HG02884 (cell line): ENCODE measurements at regions not wholly inside any gene's neighbourhood (a gene's known extent, or its start where the extent isn't known, plus 50 kb on each side); places are given as distances from the start of the nearest gene placed in this dataset.

Source experiments
- ATAC-seq: cut with Tn5 transposase; IDR thresholded peaks from one replicate; pipeline ENCODE4 v1.9.1; 2021; ENCODE audit warnings: mild to moderate bottlenecking, moderate library complexity; ENCODE audit not compliant: unreplicated experiment

DNA sequence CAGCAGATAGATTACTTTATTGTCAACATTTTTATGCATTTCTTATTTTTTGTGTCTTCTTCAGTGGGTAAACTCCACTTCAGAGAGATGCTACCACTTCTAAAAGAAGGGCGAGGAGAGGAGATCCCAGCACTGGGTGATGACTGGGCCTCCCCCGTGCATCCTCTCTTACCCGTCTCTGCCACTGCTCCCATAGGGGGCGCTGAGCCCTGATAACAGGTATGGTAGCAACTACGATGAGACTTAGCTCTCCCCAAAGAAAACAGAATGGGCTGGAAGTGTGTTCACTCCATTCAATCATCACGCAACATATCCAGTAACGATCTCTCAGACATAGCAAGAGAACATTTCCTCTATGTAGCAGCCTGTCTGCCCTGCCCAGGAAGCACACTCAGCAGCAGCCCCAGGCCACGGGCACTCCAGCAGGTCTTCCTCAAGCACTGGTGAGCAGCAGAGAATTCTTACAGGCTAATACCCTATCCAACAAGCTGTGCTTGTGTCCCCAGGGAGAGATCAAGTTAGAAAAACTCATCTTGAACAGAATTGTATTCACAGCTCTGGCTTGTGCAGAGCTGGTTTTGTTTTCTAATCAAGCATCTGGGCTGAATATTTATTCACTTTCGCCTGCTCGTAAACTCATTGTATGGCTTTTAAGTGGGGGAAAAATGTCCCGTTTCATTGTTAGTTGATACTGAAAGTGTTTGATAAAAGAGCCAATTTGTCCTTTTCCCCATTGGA, 533.1 kb upstream of the CDH4 start:
- ATAC-seq: no peak

DNA sequence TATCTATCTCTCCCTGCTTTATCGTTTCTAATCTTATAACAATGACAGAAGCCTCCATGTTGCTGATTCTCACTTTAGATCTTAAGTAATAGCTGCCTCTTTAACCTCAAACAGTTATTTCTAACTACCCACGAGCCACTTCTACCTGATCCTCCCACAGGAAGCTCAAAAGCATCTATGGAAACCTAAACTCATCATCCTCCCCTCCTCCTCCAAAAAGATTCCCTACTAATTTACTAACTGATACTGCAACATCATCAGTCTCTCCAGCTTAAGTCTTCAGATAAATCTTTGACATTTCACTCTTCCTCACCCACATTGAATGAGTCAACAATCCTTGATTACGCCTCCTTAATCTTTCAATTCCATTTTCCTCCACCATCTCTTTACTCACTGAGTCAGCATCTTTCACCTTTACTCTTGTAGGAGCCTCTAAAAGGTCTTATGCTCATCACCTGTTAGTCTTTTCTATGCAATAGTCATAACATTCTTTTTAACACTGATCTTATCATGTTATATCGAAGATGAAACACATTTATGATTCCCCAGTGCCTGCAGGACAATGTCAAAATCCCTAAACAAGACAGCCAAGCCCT, 526.7 kb upstream of the CDH4 start:
- no peak for ATAC-seq

DNA sequence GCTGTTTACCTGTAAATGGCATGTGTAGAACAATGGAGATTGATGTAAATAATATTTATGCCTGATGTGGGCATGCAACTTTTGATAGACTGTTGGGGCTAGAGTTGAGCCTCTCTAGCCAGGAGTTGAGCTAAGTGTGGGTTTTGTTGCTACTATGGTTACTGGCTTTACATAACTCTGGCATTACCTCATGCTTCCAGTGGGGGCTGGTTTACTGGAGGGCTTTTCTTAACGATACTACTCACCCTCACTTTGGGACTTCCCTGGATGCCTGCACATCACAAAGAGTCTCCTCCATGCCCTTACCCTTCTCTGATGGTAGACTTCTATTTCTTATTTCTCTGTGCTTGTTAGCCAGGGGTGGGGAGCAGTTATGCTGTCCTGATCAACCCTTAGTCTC, 524.6 kb upstream of the CDH4 start:
- ATAC-seq: no peak

DNA sequence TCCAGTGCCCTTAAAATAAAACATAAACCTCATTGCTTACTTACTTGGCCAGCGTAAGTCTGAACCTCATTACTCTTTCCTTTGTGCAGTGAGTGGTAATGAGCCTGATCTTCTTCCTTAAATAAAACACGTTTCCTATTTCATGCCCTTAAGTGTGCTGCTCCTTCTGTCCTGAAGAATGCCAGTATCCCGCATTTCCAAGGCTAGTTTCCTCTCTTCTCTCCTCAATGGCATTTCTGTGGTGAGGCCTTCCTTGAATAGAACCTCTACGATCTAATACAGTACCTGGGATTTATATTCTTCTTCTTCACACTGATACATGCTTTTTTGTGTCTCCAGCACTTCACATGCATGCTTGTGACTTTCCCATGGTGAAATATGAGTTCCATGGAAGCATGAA, 523.4 kb upstream of the CDH4 start:
- no peak for ATAC-seq

DNA sequence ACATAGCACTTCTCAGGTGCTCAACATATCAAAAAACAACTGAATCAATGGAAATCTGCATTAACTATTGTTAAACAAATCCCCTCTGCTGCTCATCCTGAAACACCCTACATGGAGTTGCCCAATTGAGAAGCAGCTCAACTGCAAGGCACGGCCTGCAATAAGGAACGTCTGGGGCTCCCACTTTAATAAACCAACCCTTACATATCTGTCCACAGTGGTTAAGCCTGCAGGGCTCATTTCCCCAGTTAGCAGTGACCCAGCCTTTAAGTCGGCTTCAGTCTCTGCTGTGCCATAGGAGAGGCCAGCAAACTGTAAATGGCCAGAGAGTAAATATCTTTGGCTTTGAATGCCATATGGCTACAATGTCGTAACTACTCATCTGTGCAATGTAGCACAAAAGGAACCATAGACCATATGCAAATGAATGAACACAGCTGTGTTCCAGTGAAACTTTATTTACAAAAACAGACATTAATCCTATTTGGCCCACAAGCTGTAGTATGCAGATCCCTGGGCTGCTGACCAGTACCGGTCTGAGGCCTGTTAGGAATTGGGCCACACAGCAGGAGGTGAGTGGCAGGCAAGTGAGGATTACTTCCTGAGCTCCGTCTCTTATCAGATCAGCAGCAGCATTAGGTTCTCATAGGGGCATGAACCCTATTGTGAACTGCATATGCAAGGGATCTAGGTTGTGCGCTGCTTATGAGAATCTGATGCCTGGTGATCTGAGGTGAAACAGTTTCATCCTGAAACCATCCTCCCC, 522.7 kb upstream of the CDH4 start:
- no peak for ATAC-seq

DNA sequence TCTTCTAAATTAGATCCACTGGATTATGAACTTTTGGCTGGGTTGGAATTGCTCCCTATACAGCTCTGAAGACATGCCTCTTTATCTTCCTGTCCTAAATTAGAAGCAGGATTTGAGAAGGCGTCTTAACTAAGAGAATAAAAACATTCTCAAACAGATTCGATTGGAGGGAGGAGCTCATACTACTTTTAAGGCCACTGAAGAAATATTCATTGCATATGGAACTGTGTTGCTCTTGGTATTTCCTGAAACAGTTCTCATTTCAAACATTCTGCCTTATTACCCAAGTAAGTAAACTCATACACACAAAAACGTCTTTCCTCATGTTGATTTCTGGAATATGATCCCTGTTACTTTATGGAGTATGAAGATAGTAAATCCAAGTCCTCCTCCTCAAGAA, 519.7 kb upstream of the CDH4 start:
- ATAC-seq: no peak

DNA sequence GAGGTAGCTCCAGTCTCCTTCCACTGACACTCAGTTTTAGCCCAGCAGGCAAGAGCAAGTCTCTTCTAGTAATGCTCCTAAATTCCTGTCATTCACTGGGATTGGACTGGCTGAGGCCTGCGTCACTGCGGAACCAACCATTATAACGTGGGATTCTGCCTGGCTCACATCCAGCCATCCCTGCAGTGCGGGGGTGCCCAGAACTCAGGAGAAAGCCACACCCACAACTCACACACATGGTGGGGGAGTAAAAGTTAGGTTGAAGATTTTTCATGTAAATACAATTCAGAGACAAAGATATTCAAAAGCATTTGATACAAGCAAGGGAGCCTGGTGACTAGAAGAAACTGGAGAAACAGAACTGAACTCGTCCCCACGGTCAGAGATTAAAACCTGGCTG, 504.0 kb upstream of the CDH4 start:
- ATAC-seq: no peak

DNA sequence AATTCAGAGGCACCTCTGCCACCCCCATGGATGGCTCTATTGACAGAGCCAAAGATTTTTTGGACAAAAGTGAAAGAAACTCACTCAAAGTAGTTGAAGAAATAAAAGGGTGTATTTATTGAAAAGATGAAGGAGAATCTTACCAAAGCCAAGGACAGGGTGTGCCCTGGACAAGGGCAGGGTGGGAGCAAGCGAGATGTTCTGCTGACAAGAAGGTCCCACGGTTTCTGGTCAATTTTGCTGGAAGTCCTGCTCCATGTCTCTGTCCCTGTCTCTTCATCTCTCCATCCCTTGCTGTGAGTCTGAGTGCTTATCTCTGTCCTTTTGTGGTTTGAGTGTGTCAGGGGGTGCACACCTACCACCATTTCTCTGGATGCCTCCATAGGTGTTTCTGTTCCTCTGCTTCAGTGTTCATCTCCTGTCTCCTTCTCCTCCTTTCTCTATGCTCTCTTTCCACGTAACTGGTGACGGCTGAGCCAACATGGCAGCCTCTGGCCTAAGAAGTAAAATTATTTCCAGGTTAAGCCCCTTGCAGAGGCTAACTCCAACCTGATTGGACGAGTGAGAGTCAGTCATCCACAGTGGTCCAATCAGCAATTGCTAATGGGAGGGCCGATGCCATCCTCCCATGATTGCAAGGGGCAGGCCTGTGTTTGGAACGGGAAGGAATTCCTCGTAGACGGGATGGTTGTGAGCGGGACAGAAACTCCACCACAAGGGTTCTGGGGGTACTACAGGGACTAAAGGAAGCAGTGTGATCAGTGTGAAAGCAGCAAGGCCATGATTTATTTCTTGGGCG, 502.1 kb upstream of the CDH4 start:
- no peak for ATAC-seq

DNA sequence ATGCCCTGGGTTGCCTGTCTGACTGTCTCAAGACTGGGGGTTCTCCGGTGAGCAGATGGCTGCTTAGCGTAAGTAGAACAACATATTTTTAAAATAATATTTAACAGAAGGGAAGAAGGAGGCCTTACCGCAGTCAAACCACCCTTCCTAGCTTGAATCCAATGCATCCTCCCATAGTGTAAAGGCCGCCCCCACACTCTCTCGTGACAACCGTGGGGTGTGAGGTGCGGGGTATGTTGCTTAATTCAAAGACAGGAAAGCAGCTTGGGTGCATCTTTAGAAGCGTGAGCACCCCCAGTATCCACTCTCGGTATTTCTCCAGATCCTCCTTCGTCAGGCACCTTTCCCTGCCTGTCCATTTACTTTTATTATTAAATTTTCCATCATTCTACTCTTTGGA, 501.2 kb upstream of the CDH4 start:
- no peak for ATAC-seq

DNA sequence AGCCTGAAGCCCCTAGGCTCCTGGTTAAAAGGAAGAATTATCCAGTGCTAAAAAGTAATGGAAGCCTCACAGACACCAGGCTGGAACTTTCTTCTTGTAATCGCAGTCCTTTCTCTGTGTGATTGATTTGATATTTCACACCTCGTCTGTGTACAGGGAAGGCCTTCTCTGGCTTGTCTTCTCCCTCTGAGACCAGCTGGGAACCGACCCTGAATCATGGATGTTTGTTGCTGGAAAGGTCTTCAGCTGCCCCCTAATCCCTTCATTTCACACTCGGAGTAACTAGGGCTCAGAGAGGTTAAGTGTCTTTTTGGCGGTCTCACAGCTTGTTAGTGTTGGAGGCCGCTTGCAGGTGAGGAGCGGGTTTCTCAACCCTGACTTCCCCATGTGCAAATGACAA, 500.2 kb upstream of the CDH4 start:
- ATAC-seq: no peak

DNA sequence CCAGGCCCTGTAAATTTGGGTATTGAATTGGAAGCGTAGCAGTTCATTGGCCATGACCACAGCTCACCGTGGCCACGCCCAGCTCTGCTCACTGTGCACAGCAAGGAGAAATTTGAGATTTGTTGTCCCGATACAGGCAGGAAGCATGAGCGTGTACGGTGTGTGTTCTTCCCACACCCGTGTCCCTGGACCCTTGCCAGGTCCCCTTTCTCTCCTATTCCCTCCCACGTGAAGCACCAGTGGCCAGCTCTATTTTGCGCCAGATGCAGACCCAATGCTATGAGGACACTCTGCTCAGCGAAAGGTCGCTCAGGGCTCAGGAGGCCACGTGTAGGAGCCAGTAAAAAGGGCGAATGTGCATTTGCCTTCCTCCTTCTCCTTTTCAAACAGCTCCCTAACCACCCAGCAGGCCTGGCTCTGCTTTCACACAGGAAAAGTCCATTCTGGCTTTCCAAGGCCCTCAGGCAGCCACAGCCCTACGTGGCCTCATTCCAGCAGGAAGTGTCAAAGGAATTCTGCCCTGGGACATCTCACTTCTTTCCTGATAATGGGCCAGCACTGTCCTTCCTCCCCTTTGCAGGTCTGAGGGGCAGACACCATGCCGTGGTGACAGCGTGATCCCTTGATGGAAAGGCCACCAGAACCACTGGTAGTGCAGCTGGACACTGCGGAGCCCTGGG, 499.2 kb upstream of the CDH4 start:
- no peak for ATAC-seq

DNA sequence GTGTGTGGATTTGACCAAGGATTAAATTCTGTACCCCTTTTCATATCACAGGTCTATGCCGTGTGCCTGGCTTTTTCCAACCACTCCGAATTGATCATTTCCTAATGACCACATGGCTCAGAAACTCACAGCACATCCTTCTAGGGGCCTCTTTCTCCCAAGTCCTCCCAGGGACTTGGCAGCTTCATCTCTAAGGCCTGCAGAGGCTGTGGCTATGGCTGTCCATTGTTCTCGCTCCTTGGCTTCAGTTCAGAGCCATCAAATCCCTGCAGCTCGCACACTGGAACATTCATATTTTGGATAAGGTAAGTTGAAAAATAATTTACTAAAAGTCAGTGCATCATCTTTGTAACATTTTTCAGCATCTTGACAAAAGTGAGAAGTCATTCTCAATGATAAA, 497.2 kb upstream of the CDH4 start:
- no peak for ATAC-seq

DNA sequence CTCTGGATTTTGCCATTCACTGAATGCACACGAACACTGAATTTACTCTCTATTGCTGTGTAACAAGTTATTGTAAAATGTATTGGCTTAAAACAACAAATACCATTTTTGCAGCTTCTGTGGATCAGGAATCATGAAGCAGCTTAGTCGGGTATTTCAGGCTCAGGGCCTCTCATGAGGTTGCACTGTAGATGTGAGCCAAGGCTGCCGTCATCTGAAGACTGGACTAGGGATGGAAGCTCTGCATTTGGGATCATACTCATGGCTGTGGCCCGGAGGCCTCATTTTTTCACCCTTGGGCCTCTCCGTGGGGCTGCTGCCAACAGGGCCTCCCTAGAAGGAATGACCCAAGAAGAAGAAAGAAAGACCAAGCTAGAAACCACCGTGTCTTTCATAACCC, 492.4 kb upstream of the CDH4 start:
- ATAC-seq: no peak

DNA sequence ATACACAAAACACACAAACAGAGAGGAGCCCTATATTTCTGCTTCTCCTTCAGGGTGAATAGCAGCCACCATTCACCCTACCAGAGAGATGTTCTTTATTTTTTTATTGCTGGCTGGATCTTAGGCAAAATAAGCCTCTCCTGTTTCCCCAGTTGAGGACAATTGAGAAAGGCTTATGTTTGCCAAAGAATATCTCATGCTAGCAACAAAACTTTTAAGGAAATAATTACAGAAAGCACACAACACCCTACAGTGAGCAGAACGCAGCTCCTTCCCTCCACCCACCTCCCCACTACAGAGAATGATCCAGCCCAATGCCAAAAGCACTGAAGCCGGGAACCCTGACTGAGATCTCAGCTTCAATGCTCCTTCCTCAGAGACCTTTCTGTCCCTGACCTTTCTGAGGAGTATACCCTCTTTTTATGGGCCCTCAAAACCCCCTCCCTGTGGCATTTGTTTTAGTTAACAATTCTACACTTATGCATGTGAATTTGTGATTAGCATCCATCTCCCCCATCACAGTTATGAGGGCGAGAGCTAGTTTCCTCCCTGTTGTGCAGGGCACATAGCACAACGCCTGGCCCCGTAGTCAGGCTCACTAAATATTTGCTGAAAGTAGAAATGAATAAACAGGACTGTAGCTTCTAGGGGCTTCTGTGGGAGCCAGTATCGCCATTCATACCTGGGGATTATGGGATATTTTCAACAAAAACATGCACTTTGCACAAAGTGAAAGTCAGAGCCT, 491.6 kb upstream of the CDH4 start:
- ATAC-seq: no peak

DNA sequence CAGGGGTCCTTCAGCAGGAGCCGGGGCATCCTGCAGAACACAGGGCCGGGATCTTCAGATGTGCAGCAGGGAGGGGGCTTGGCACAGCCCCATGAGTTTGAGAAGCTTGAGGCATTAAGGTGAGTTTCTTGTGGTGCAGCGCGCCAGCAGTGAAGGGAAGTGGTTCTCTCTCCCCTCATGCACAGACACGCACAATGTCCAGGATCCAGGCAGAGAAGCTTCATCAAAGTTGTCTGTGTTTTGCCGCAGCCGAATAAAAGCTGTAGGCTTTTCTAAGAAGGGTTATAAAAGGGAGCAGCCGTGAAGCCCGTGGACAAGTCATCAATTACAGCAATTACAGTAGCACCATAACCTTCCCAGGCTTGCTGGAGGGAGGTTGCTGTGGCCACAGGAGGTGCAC, 491.0 kb upstream of the CDH4 start:
- no peak for ATAC-seq

DNA sequence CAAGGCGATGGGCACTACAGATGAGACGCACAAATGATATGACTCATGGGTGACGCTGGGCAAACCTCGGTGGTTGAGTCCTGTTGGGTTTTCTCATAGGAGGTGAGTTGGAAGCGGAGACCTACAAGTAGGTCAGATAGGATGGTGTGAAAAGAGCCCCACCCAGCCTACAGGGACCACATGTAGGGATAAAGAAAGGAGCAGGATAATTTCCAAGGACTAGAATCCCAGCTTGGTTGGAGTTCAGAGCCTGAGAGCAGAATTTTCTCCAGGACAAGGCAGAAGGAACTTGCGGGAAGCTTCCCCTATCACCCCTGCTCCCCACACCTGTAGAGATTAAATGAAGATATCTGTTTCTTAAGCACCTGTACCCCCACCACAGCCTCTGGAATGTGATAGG, 489.7 kb upstream of the CDH4 start:
- ATAC-seq: no peak

DNA sequence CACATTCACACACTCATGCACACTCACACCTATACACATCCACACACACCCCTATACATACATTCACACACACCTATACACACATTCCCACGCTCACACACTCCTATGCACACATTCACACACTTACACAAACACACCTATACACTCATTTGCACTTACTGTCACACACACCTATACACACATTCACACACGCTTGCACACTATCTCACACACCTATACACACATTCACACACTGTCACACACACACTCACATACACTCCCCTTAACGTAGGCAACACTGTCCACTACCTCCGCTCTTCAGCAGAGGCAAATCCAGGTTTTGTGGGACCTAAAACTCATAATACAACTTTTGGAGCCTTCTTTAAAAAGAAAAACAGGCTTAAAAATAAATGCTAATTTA, 487.7 kb upstream of the CDH4 start:
- ATAC-seq: no peak

DNA sequence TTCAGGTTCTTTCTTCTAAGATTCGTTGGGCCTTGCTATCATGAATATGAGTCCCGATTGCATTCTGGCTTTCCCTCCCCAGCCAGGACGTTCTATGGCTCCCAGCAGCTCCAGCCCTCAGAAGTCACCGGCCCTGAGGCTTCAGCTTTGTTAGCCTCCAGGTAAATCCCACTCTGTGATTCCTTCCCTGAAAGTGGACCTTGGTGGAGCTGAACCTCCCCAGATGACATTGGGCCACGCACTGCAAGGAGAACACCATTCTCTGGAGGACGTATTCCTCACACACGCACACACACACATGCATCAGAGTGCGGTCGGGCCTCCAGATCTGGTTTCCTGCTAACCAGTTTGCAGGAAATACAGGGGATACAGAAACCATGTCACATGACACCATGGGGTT, 487.3 kb upstream of the CDH4 start:
- ATAC-seq: no peak

DNA sequence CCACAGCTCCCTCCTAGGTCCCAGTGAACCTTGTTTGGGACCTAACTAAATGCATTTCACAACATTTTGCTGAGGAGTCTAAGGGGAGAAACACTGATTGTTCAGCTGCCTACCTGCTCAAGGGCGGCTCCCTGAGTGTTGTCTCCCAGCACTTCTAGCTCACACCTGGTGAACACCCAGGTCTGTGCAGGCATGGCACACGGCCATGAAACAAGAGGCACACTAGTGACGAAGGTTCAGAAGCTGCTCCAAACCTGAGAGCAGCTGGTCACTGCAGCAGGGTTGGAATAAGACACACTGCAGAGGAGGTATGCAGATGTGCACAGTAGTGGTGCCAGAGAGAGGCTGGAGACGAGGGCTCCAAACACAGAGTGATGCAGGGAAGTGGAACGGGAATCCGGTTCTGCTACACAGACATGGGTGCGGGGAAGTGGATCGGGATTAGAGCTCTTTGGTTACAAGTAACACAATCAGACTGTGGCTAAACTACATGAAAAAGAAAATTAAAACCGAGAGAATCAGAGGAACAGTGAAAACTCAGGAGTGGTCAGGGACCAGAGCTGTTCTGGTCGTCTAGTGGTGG, 486.1 kb upstream of the CDH4 start:
- no peak for ATAC-seq

DNA sequence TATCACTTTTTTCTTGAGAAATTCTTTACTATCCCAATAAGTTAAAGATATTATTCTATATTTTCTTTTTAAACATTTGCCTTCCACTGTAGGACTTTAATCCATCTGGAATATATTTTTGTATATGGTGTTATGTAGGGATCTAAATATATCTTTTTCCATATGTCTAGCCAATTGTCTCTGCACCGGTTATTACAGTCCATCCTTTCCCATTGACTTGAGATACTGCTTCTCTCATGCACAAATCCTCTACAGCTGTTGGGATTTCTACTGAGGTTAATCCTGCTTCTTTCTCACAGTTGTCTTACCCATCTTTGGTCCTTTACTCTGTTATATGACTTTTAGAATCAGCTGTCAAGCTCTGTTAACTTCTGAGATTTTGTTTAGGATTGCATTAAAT, 483.8 kb upstream of the CDH4 start:
- ATAC-seq: no peak
